ENCODE measurements at regions not wholly inside any gene's neighbourhood (a gene's known extent, or its start where the extent isn't known, plus 50 kb on each side); places are given as distances from the start of the nearest gene placed in this dataset.

GRCh38 chr13:61761690-61762089, 346.0 kb upstream of the PCDH20 start:
- TF ChIP-seq CTCF (IDR thresholded peaks at IDR 0.05) (no peak), POLR2A (IDR thresholded peaks at IDR 0.05) (no peak), POLR2AphosphoS5 (IDR thresholded peaks at IDR 0.05) (no peak)

All from prostate gland (tissue), 2 donors.